A673 (cell line): ENCODE measurements at regions not wholly inside any gene's neighbourhood (a gene's known extent, or its start where the extent isn't known, plus 50 kb on each side); places are given as distances from the start of the nearest gene placed in this dataset.

Source experiments
- EZH2 ChIP-seq: fragments of 200-600 bp; sonication (generic); IDR thresholded peaks from 2 replicates; pipeline ENCODE4 v1.6.1; 2017; ENCODE audit warnings: borderline replicate concordance, low read depth, mild to moderate bottlenecking, mixed read lengths, antibody characterized with exemption, low read length; ENCODE audit not compliant: poor library complexity, severe bottlenecking
- TF ChIP-seq, protein P1 (sequence below): fragments of 300-800, 200-600 bp; sonication (generic); conservative IDR thresholded peaks from 2 replicates; pipeline ENCODE4 v1.5.1; 2017; ENCODE audit warnings: low read depth, mild to moderate bottlenecking, antibody characterized with exemption, low read length, moderate library complexity, mixed read lengths

DNA sequence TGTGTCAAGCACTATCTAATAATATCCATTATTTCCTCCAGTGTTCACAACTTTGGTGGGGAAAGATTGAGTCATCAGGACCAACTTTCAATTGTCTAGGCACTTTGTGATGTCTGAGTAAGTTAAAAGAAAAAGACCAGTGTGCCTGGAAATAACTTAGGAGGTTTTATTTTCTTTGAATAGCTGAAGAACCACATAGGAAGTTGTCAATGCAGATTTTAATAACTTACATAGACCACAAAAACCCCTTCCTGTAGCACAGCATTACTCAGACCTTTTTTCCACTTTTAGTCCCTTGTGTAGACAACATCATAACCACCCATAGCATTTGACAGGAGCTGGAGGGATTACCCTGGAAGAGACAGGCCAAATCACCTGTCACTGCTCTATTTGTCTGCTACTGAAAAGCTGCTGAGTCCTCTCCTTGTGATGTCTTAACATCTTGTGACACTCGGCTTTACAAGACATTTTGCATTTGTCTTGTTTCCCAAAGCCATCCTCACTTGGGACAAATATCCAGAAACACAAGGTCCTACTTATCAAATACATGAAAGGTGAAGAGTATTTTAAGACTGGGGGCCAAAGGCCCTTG is 241.5 kb upstream of the PTER start:
- TF ChIP-seq, protein P1, sequence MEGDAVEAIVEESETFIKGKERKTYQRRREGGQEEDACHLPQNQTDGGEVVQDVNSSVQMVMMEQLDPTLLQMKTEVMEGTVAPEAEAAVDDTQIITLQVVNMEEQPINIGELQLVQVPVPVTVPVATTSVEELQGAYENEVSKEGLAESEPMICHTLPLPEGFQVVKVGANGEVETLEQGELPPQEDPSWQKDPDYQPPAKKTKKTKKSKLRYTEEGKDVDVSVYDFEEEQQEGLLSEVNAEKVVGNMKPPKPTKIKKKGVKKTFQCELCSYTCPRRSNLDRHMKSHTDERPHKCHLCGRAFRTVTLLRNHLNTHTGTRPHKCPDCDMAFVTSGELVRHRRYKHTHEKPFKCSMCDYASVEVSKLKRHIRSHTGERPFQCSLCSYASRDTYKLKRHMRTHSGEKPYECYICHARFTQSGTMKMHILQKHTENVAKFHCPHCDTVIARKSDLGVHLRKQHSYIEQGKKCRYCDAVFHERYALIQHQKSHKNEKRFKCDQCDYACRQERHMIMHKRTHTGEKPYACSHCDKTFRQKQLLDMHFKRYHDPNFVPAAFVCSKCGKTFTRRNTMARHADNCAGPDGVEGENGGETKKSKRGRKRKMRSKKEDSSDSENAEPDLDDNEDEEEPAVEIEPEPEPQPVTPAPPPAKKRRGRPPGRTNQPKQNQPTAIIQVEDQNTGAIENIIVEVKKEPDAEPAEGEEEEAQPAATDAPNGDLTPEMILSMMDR = no peak
- TF ChIP-seq EZH2 = no peak
